ENCODE measurements at regions not wholly inside any gene's neighbourhood (a gene's known extent, or its start where the extent isn't known, plus 50 kb on each side); places are given as distances from the start of the nearest gene placed in this dataset.

GRCh38 chr13:63628310-63628709 lies 2212.7 kb upstream of the PCDH20 start:
- intact Hi-C loops (cut with DNase I): no loop called here
- Histone ChIP-seq H3K4me3 (no peak overlapping the region), H3K9me3 (no peaks in the 10 kb centered on the region), H3K4me1 (no peaks in the 10 kb centered on the region), H3K36me3 (no peaks in the 10 kb centered on the region), H3K27me3 (no peaks in the 10 kb centered on the region), H3K27ac (replicated peaks in 1 of 4) (no peak overlapping the region)
- no peak for TF ChIP-seq EP300 (IDR thresholded peaks at IDR 0.05)
- no peak for TF ChIP-seq CTCF (IDR thresholded peaks at IDR 0.05)
- no peak for TF ChIP-seq POLR2AphosphoS5 (IDR thresholded peaks at IDR 0.05)
- TF ChIP-seq POLR2A (IDR thresholded peaks at IDR 0.05; ENCODE audit: low read depth): no peak
- DNase-seq (ENCODE audit: extremely low spot score): no peak
- 85% methylated on average over 3 of the region's 3 CpGs for WGBS

GRCh38 chr13:63625869-63626268 lies 2210.2 kb upstream of the PCDH20 start:
- Histone ChIP-seq H3K36me3 (no peaks in the 10 kb centered on the region), H3K27ac (replicated peaks in 1 of 4) (no peak overlapping the region), H3K9me3 (no peaks in the 10 kb centered on the region), H3K4me3 (no peak overlapping the region), H3K4me1 (no peaks in the 10 kb centered on the region), H3K27me3 (no peaks in the 10 kb centered on the region)
- WGBS: 100% methylated on average over 1 of the region's 1 CpG
- DNase-seq (ENCODE audit: extremely low spot score): no peak
- intact Hi-C loops (cut with DNase I): no loop called here
- TF ChIP-seq EP300 (IDR thresholded peaks at IDR 0.05) (no peak), POLR2A (IDR thresholded peaks at IDR 0.05; ENCODE audit: low read depth) (no peak)

- H3K4me1 ChIP-seq: no peaks in the 10 kb centered on the region
- no peaks in the 10 kb centered on the region for H3K9me3 ChIP-seq
- intact Hi-C loops (cut with DNase I): no loop called here
- TF ChIP-seq POLR2A (IDR thresholded peaks at IDR 0.05; ENCODE audit: low read depth): no peak
- no peak for TF ChIP-seq EP300 (IDR thresholded peaks at IDR 0.05)
- no peak for TF ChIP-seq POLR2AphosphoS5 (IDR thresholded peaks at IDR 0.05)
- no peak for TF ChIP-seq CTCF (IDR thresholded peaks at IDR 0.05)
- 66% methylated on average over 5 of the region's 5 CpGs for WGBS
- DNase-seq (ENCODE audit: extremely low spot score): no peak
- no peaks in the 10 kb centered on the region for H3K36me3 ChIP-seq
- H3K27me3 ChIP-seq: no peaks in the 10 kb centered on the region
- no peak overlapping the region for H3K4me3 ChIP-seq
- no peak overlapping the region for H3K27ac ChIP-seq (replicated peaks in 1 of 4)
These were observed 2199.4 kb upstream of the PCDH20 start for GRCh38 chr13:63614874-63615612.

- Histone ChIP-seq H3K27ac (replicated peaks in 1 of 4) (no peak overlapping the region), H3K27me3 (no peaks in the 10 kb centered on the region), H3K36me3 (no peaks in the 10 kb centered on the region), H3K4me1 (no peaks in the 10 kb centered on the region), H3K4me3 (no peak overlapping the region), H3K9me3 (peaks cover 0 to 22% (median 10%) of the 10 kb centered on the region in 4 donors)
- WGBS: 92% methylated on average over 1 of the region's 1 CpG
- intact Hi-C loops (cut with DNase I): no loop called here
- DNase-seq (ENCODE audit: extremely low spot score): no peak
- no peak for TF ChIP-seq POLR2AphosphoS5 (IDR thresholded peaks at IDR 0.05)
- TF ChIP-seq POLR2A (IDR thresholded peaks at IDR 0.05; ENCODE audit: low read depth): no peak
- TF ChIP-seq EP300 (IDR thresholded peaks at IDR 0.05): no peak
- no peak for TF ChIP-seq CTCF (IDR thresholded peaks at IDR 0.05)
These were observed 2191.5 kb upstream of the PCDH20 start for GRCh38 chr13:63607153-63607552.

- no peak for DNase-seq (ENCODE audit: extremely low spot score)
- no peaks in the 10 kb centered on the region for H3K36me3 ChIP-seq
- no peaks in the 10 kb centered on the region for H3K4me1 ChIP-seq
- H3K4me3 ChIP-seq: no peak overlapping the region
- no peak overlapping the region for H3K27ac ChIP-seq (replicated peaks in 1 of 4)
- TF ChIP-seq CTCF (IDR thresholded peaks at IDR 0.05): no peak
- TF ChIP-seq POLR2A (IDR thresholded peaks at IDR 0.05; ENCODE audit: low read depth): no peak
- TF ChIP-seq EP300 (IDR thresholded peaks at IDR 0.05): no peak
- TF ChIP-seq POLR2AphosphoS5 (IDR thresholded peaks at IDR 0.05): no peak
- no peaks in the 10 kb centered on the region for H3K27me3 ChIP-seq
- intact Hi-C loops (cut with DNase I): no loop called here
- peaks cover 0 to 22% (median 10%) of the 10 kb centered on the region in 4 donors for H3K9me3 ChIP-seq
These were observed 2190.3 kb upstream of the PCDH20 start for GRCh38 chr13:63605962-63606361.

Measured in esophagus muscularis mucosa (tissue), 4 donors.